HUES6 (cell line): ENCODE measurements at regions not wholly inside any gene's neighbourhood (a gene's known extent, or its start where the extent isn't known, plus 50 kb on each side); places are given as distances from the start of the nearest gene placed in this dataset.

Experiments
- H3K27ac ChIP-seq: 2 replicates; pipeline ENCODE4 v1.7.0; 2013; ENCODE audit warnings: low read depth, mild to moderate bottlenecking, low read length, inconsistent platforms
- H3K27me3 ChIP-seq: 2 replicates; pipeline ENCODE4 v1.6.1; 2013; ENCODE audit warnings: low read length; ENCODE audit not compliant: control insufficient read depth, insufficient read depth
- H3K36me3 ChIP-seq: 2 replicates; pipeline ENCODE4 v1.6.1; 2013; ENCODE audit warnings: low read length; ENCODE audit not compliant: control insufficient read depth, insufficient read depth
- H3K4me1 ChIP-seq: 2 replicates; pipeline ENCODE4 v1.6.1; 2013; ENCODE audit warnings: low read length; ENCODE audit not compliant: control insufficient read depth, insufficient read depth
- H3K4me3 ChIP-seq: 2 replicates; pipeline ENCODE4 v1.5.1; 2013; ENCODE audit warnings: low read depth, low read length
- H3K9ac ChIP-seq: one replicate; pipeline ENCODE4 v1.6.1; 2013; ENCODE audit warnings: mild to moderate bottlenecking, low read length
- H3K9me3 ChIP-seq: 2 replicates; pipeline ENCODE4 v1.6.1; 2013; ENCODE audit warnings: low read depth, low read length; ENCODE audit not compliant: control insufficient read depth, insufficient read depth

DNA sequence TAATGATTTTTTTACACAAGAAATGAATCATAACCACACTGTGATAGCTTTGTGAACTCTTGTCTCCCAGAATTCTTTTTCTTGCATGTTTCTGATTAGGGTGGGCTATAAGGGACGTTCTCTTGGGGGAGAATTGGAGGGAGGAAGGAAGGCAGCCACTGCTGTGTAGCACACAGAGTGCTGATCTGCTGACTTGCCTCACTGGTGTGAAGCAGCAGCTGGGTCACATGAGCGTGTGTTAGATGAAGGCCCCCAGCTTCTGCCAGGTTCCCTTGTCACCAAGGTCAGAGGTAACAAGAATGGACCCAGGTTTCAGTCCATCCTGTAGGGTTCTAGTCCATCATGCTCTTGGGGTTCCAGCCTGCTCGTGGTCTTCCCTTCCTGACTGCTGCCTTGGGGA, 107.4 kb upstream of the GLI2 start:
- Histone ChIP-seq H3K27me3 (peaks cover 38% of the 10 kb centered on the region), H3K4me1 (peaks cover 7% of the 10 kb centered on the region; the same call in 1 of the 2 replicates), H3K9ac (no peak overlapping the region), H3K27ac (no peak overlapping the region), H3K9me3 (peaks cover 3% of the 10 kb centered on the region; the same call in 1 of the 2 replicates), H3K4me3 (no peak overlapping the region), H3K36me3 (no peaks in the 10 kb centered on the region)

DNA sequence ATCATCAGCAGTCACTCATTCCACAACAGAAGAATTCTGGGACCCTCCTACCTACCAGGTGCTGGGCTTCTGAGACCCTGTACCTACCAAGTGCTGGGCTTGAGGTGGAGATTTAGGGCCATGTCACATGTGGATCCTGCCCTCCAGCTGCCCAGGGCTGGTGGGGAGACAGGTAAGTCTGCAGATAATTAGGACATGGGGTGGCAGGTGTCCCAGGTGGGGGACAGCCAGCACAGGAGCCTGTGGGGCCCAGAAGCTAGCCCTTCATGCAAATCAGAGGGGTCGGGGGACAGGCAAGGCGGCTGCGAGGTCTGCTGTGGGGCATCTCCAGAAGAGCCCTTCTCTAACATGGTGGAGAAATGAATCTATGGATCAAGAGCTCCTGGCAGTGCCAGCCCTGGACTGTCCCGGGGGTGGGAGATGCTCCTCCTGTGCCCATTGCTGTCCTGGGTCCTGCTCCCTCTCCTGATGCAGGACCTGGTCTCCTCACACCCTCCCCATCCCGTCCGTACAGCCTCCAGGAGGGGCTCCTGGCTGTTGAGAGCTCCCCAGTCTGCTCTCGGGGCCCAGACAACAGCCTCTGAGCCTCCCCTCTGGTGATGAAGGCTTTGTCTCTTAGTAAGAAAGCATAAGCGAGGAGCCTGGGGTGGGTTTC, 106.3 kb upstream of the GLI2 start:
- H3K4me1 ChIP-seq: peaks cover 9% of the 10 kb centered on the region; the same call in 1 of the 2 replicates
- no peak overlapping the region for H3K27ac ChIP-seq
- H3K9ac ChIP-seq: no peak overlapping the region
- peaks cover 3% of the 10 kb centered on the region; the same call in 1 of the 2 replicates for H3K9me3 ChIP-seq
- H3K4me3 ChIP-seq: no peak overlapping the region
- H3K36me3 ChIP-seq: no peaks in the 10 kb centered on the region
- H3K27me3 ChIP-seq: peaks cover 37% of the 10 kb centered on the region

DNA sequence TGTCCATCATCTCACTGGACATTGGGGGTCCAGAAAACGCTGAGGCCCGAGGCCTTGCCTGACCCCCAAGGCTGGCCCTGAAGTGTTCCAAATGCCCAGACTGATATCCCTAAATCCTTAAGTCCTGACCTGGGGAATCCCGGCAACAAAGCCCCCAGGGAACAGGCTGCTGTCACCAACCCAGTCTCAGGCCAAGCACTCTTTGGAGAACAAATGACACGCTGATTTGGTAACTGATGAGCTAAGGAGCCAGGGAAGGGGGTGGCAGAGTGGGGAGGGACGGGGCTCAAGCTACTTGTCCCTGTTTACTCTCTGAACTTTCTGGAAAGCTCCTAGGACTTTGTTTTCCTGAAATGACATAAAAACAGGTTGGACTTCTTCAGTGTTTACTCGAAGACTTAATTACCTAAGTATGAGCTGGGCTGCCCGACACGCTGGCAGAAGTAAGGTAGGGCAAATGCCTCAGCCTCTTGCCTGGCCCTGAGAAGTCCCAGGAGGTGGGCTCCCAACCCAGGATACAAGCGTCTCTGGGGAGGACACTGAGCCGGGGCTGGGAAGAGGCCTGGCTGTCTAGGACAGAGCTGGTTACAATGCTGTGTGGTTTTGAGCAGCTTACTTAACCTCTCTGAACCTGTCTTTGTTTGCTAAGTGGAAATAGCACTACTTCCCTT, 105.5 kb upstream of the GLI2 start:
- Histone ChIP-seq H3K9me3 (peaks cover 3% of the 10 kb centered on the region; the same call in 1 of the 2 replicates), H3K4me1 (peaks cover 9% of the 10 kb centered on the region; the same call in 1 of the 2 replicates), H3K27me3 (peaks cover 37% of the 10 kb centered on the region), H3K36me3 (no peaks in the 10 kb centered on the region), H3K9ac (no peak overlapping the region), H3K4me3 (no peak overlapping the region), H3K27ac (no peak overlapping the region)

DNA sequence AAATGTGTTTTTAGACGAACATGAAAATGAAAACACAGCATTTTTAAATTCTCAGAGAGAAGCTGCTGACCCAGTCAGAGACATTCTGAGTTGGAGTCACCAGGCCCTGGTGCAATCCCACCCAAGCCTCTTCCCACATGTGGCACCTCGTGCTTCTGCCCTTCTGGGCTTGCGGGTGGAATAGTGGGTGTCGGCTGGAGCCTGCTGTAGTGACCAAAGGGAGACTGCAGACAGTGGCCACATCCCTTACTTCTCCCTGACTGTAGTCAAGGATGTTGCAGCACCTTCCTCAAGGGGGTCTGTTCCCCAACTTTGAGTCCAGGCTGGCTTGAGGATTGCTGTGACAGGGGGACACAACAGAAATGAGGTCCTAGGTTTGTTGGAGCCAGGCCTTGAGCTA, 104.4 kb upstream of the GLI2 start:
- H3K4me3 ChIP-seq: no peak overlapping the region
- H3K9me3 ChIP-seq: peaks cover 3% of the 10 kb centered on the region; the same call in 1 of the 2 replicates
- no peaks in the 10 kb centered on the region for H3K36me3 ChIP-seq
- peaks cover 31% of the 10 kb centered on the region for H3K27me3 ChIP-seq
- H3K4me1 ChIP-seq: peaks cover 9% of the 10 kb centered on the region; the same call in 1 of the 2 replicates
- no peak overlapping the region for H3K9ac ChIP-seq
- no peak overlapping the region for H3K27ac ChIP-seq

DNA sequence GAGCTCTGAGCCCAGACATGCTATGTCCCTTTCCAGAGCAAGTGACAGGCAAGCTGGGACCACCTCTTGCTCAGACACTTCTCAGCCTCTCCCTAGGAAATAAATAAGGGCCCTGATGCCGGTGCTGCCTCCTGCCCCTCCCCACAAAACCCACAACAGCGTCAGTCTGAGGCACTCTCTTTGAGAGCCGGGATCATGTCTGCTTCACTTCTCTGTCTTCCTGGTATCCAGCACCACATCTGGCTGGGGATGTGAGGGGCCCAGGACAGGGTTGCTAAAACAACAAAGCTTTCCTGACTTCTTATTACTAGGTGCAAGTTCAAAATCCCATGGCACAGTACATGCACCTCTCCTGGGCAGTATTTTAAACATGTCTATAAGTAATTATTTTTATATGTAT, 103.9 kb upstream of the GLI2 start:
- Histone ChIP-seq H3K27ac (no peak overlapping the region), H3K36me3 (no peaks in the 10 kb centered on the region), H3K27me3 (peaks cover 31% of the 10 kb centered on the region), H3K4me1 (peaks cover 9% of the 10 kb centered on the region; the same call in 1 of the 2 replicates), H3K9me3 (peaks cover 3% of the 10 kb centered on the region; the same call in 1 of the 2 replicates), H3K4me3 (no peak overlapping the region), H3K9ac (no peak overlapping the region)

DNA sequence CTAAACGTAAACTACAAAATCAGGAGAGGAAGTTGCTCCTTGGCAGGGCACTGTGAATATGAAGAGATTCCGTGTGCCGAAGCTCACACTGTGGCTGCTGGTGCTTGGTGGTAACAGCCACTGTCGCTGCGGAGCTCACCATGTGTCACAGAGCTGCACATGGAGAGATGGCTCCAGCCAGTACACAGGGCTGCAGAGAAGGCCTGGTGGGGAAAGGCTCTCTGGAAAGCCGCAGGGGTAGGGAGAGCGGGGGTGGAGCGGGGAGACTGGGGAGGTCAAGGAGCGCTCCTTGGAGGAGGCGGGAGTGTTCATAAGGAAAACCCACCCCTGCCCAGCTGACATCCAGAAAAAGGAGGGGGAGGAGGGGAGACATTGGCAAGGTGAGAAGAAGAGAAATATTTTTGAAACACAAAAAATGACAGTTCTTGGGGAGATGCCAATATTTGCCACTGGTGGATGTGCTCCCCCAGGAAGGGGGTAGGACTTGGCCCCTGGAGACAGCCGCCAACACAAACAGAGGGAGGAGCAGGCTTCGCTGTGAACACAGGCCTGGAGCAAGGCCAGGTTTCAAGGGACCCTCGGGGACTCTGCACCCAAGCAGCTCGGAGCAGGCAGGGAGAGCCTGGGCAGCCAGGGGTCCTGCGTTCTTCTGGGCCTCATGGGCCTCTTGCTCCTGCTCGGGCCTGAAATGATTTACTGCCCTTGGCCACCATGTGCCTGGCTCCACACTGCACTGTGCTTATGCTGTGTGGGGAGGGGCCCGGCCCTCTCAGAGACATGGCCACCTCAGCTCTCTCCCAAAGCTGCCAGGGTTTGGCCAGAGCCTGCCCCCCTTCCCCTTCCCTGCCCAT, 102.6 kb upstream of the GLI2 start:
- no peak overlapping the region for H3K9ac ChIP-seq
- H3K36me3 ChIP-seq: no peaks in the 10 kb centered on the region
- H3K27ac ChIP-seq: no peak overlapping the region
- peaks cover 9% of the 10 kb centered on the region; the same call in 1 of the 2 replicates for H3K4me1 ChIP-seq
- peaks cover 32% of the 10 kb centered on the region for H3K27me3 ChIP-seq
- peaks cover 3% of the 10 kb centered on the region; the same call in 1 of the 2 replicates for H3K9me3 ChIP-seq
- H3K4me3 ChIP-seq: no peak overlapping the region

DNA sequence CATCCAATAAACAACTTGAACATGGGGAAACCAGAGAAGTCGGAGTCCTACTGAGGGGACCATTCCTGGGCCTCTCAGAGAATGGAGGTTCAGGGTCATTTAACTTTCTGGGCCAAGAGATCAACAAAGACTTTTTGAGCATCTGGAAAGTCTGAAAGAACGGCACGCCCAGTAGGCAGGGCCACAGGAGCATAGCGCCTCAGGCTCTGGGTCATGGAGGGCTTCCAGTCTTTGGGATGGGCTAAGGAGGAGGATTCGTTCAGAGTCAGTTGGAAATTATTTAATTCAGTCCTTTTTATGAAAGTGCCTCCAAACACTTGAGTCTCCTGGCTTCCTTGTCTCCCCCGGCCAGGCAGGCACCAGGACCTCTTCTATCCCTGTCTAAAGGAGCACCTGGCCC, 101.1 kb upstream of the GLI2 start:
- peaks cover 9% of the 10 kb centered on the region; the same call in 1 of the 2 replicates for H3K4me1 ChIP-seq
- H3K9me3 ChIP-seq: no peaks in the 10 kb centered on the region
- H3K9ac ChIP-seq: no peak overlapping the region
- H3K4me3 ChIP-seq: no peak overlapping the region
- peaks cover 28% of the 10 kb centered on the region for H3K27me3 ChIP-seq
- H3K36me3 ChIP-seq: no peaks in the 10 kb centered on the region
- H3K27ac ChIP-seq: no peak overlapping the region

DNA sequence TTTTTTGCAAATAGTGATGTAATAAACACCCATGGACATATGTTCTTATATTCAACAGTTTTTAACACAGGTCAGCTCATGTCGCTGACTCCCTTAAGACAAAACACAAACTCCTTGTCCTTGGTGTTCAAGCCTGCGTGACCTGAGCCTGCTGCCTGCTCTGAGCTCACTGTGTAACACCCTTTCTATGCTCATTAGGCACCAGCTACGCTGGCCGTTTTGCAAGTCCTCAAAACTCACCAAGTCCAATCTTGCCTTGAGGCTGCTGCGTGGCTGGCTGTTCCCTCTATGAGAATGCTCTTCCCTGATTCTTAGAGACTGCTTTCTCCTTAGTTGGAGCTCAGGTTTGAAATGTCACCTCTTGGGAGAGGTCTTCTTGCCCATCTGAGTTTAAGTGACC, 100.5 kb upstream of the GLI2 start:
- no peaks in the 10 kb centered on the region for H3K36me3 ChIP-seq
- H3K9me3 ChIP-seq: no peaks in the 10 kb centered on the region
- no peak overlapping the region for H3K9ac ChIP-seq
- no peak overlapping the region for H3K27ac ChIP-seq
- H3K27me3 ChIP-seq: peaks cover 28% of the 10 kb centered on the region
- peaks cover 9% of the 10 kb centered on the region; the same call in 1 of the 2 replicates for H3K4me1 ChIP-seq
- no peak overlapping the region for H3K4me3 ChIP-seq

DNA sequence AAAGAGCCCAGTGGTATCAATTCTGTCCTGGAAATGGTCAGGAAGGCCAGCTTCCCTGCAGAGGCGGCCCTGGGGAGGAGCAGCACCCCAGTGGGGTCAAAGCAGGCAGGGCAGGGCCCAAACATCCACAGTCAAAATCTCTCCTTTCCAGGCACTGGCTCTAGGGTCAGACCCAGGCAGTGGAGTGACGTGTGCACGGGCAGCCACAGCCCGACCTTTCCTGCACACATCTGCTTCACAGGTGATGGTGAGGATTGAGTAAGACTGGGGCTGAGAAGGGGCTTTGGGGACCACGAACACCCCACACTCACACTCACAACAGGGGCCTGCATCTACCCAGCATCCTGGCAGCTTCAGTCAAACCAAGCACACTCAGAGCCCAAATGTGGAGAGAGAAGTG, 97.8 kb upstream of the GLI2 start:
- Histone ChIP-seq H3K36me3 (no peaks in the 10 kb centered on the region), H3K4me3 (no peak overlapping the region), H3K4me1 (0 out of 2 replicates have a peak, but pooled peaks cover 5% of the 10 kb centered on the region), H3K27me3 (peaks cover 21% of the 10 kb centered on the region), H3K27ac (no peak overlapping the region), H3K9ac (no peak overlapping the region), H3K9me3 (no peaks in the 10 kb centered on the region)

DNA sequence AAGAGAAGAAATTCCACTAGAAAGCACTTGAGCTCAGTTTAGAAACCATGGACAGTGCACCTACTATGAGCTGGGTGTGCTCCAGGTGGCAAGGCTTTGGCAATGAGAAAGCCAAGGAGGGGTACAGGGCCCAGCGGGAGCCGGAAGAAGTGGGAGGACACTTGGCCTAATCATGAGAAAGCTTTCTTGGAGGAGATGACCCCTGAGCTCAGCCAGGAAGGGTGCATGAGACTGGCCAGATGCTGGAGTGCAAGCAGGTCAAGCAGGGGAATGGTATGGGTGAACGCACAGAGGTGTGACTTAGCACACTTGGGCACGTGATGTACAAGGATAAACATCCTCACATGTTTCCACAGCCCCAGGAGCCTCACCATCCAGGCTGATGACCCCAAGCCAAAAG, 97.2 kb upstream of the GLI2 start:
- no peaks in the 10 kb centered on the region for H3K4me1 ChIP-seq
- no peak overlapping the region for H3K27ac ChIP-seq
- no peaks in the 10 kb centered on the region for H3K9me3 ChIP-seq

More for the DNA sequence above, 97.2 kb upstream of the GLI2 start:
- Histone ChIP-seq H3K4me3 (no peak overlapping the region), H3K36me3 (no peaks in the 10 kb centered on the region), H3K27me3 (peaks cover 22% of the 10 kb centered on the region), H3K9ac (no peak overlapping the region)
